DND-41 (cell line): ENCODE measurements at regions not wholly inside any gene's neighbourhood (a gene's known extent, or its start where the extent isn't known, plus 50 kb on each side); places are given as distances from the start of the nearest gene placed in this dataset.

Experiments
- EZH2 ChIP-seq: IDR thresholded peaks from 3 replicates; pipeline ENCODE4 v1.6.1; 2012; ENCODE audit warnings: borderline replicate concordance, low read depth, mild to moderate bottlenecking, moderate library complexity, low read length, inconsistent platforms; ENCODE audit not compliant: severe bottlenecking
- TF ChIP-seq, protein P1 (sequence below): IDR thresholded peaks from 2 replicates; pipeline ENCODE4 v1.5.1; 2012; ENCODE audit warnings: borderline replicate concordance, low read length, moderate library complexity, mild to moderate bottlenecking; ENCODE audit not compliant: poor library complexity, severe bottlenecking; ENCODE audit errors: extremely low read depth

DNA sequence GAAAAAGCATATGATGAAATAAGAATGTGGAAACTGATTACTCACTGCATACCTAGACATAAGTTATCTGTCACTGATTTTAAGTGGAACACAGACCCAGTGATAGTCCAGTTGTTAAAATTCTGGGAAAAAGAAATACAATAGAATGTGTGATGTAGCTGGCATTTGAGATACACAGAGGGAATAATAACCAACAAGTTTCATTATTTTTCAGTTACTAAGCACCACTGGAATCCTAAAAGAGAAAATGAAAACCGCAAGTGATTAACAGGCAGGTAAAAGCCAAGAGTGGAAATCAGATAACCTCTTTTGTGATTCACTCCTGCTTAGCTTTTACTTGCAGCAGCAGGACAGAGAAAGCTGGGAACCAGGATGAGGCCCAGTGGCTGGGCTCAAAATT lies 994.0 kb upstream of the SEMA6A start:
- TF ChIP-seq, protein P1, sequence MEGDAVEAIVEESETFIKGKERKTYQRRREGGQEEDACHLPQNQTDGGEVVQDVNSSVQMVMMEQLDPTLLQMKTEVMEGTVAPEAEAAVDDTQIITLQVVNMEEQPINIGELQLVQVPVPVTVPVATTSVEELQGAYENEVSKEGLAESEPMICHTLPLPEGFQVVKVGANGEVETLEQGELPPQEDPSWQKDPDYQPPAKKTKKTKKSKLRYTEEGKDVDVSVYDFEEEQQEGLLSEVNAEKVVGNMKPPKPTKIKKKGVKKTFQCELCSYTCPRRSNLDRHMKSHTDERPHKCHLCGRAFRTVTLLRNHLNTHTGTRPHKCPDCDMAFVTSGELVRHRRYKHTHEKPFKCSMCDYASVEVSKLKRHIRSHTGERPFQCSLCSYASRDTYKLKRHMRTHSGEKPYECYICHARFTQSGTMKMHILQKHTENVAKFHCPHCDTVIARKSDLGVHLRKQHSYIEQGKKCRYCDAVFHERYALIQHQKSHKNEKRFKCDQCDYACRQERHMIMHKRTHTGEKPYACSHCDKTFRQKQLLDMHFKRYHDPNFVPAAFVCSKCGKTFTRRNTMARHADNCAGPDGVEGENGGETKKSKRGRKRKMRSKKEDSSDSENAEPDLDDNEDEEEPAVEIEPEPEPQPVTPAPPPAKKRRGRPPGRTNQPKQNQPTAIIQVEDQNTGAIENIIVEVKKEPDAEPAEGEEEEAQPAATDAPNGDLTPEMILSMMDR = no peak
- TF ChIP-seq EZH2 = no peak
